ENCODE measurements at regions not wholly inside any gene's neighbourhood (a gene's known extent, or its start where the extent isn't known, plus 50 kb on each side); places are given as distances from the start of the nearest gene placed in this dataset.

GRCh38 chr6:92608751-92609150, 810.6 kb downstream of the EPHA7 start:
- Histone ChIP-seq H3K27me3 (ENCODE audit: low read depth, low read length) (no peaks in the 10 kb centered on the region), H3K4me3 (ENCODE audit: low read depth in 1 of 2, low read length in 2 of 2) (no peak overlapping the region)

GRCh38 chr6:92593201-92593600, 826.2 kb downstream of the EPHA7 start:
- no peak overlapping the region for H3K4me3 ChIP-seq (ENCODE audit: low read depth in 1 of 2, low read length in 2 of 2)
- no peaks in the 10 kb centered on the region for H3K27me3 ChIP-seq (ENCODE audit: low read depth, low read length)
- no peaks in the 10 kb centered on the region for H3K9me3 ChIP-seq (ENCODE audit: control insufficient read depth in 1 of 2, low read length in 2 of 2)
- no peaks in the 10 kb centered on the region for H3K4me1 ChIP-seq (ENCODE audit: control insufficient read depth in 1 of 2, insufficient read depth in 2 of 2, low read length in 2 of 2)
- H3K36me3 ChIP-seq (ENCODE audit: control insufficient read depth in 1 of 2, insufficient read depth in 2 of 2, low read length in 2 of 2), result no peaks in the 10 kb centered on the region
- H3K27ac ChIP-seq (ENCODE audit: low read length), result no peak overlapping the region

More at GRCh38 chr6:92608751-92609150, 810.6 kb downstream of the EPHA7 start:
- H3K27ac ChIP-seq (ENCODE audit: low read length), result no peak overlapping the region
- H3K4me1 ChIP-seq (ENCODE audit: control insufficient read depth in 1 of 2, insufficient read depth in 2 of 2, low read length in 2 of 2), result no peaks in the 10 kb centered on the region
- H3K36me3 ChIP-seq (ENCODE audit: control insufficient read depth in 1 of 2, insufficient read depth in 2 of 2, low read length in 2 of 2), result no peaks in the 10 kb centered on the region
- H3K9me3 ChIP-seq (ENCODE audit: control insufficient read depth in 1 of 2, low read length in 2 of 2), result peaks cover 0 to 6% of the 10 kb centered on the region in 2 donors

- Histone ChIP-seq H3K4me3 (ENCODE audit: low read depth in 1 of 2, low read length in 2 of 2) (no peak overlapping the region), H3K4me1 (ENCODE audit: control insufficient read depth in 1 of 2, insufficient read depth in 2 of 2, low read length in 2 of 2) (no peaks in the 10 kb centered on the region), H3K9me3 (ENCODE audit: control insufficient read depth in 1 of 2, low read length in 2 of 2) (no peaks in the 10 kb centered on the region), H3K27me3 (ENCODE audit: low read depth, low read length) (no peaks in the 10 kb centered on the region), H3K27ac (ENCODE audit: low read length) (no peak overlapping the region), H3K36me3 (ENCODE audit: control insufficient read depth in 1 of 2, insufficient read depth in 2 of 2, low read length in 2 of 2) (no peaks in the 10 kb centered on the region)
These were observed 829.4 kb downstream of the EPHA7 start for GRCh38 chr6:92589996-92590395.

- no peaks in the 10 kb centered on the region for H3K36me3 ChIP-seq (ENCODE audit: control insufficient read depth in 1 of 2, insufficient read depth in 2 of 2, low read length in 2 of 2)
- H3K9me3 ChIP-seq (ENCODE audit: control insufficient read depth in 1 of 2, low read length in 2 of 2), result no peaks in the 10 kb centered on the region
These were observed 831.2 kb downstream of the EPHA7 start for GRCh38 chr6:92588148-92588547.

GRCh38 chr6:92587525-92587924, 831.8 kb downstream of the EPHA7 start:
- Histone ChIP-seq H3K4me3 (ENCODE audit: low read depth in 1 of 2, low read length in 2 of 2) (no peak overlapping the region), H3K27me3 (ENCODE audit: low read depth, low read length) (no peaks in the 10 kb centered on the region), H3K9me3 (ENCODE audit: control insufficient read depth in 1 of 2, low read length in 2 of 2) (no peaks in the 10 kb centered on the region), H3K36me3 (ENCODE audit: control insufficient read depth in 1 of 2, insufficient read depth in 2 of 2, low read length in 2 of 2) (no peaks in the 10 kb centered on the region), H3K4me1 (ENCODE audit: control insufficient read depth in 1 of 2, insufficient read depth in 2 of 2, low read length in 2 of 2) (no peaks in the 10 kb centered on the region), H3K27ac (ENCODE audit: low read length) (no peak overlapping the region)

More at GRCh38 chr6:92588148-92588547, 831.2 kb downstream of the EPHA7 start:
- H3K27ac ChIP-seq (ENCODE audit: low read length), result no peak overlapping the region
- no peaks in the 10 kb centered on the region for H3K4me1 ChIP-seq (ENCODE audit: control insufficient read depth in 1 of 2, insufficient read depth in 2 of 2, low read length in 2 of 2)
- H3K27me3 ChIP-seq (ENCODE audit: low read depth, low read length), result no peaks in the 10 kb centered on the region
- no peak overlapping the region for H3K4me3 ChIP-seq (ENCODE audit: low read depth in 1 of 2, low read length in 2 of 2)

GRCh38 chr6:92586236-92586977, 833.0 kb downstream of the EPHA7 start:
- Histone ChIP-seq H3K9me3 (ENCODE audit: control insufficient read depth in 1 of 2, low read length in 2 of 2) (no peaks in the 10 kb centered on the region), H3K4me3 (ENCODE audit: low read depth in 1 of 2, low read length in 2 of 2) (no peak overlapping the region), H3K27ac (ENCODE audit: low read length) (no peak overlapping the region), H3K36me3 (ENCODE audit: control insufficient read depth in 1 of 2, insufficient read depth in 2 of 2, low read length in 2 of 2) (no peaks in the 10 kb centered on the region), H3K4me1 (ENCODE audit: control insufficient read depth in 1 of 2, insufficient read depth in 2 of 2, low read length in 2 of 2) (no peaks in the 10 kb centered on the region), H3K27me3 (ENCODE audit: low read depth, low read length) (no peaks in the 10 kb centered on the region)

GRCh38 chr6:92582211-92582610, 837.1 kb downstream of the EPHA7 start:
- Histone ChIP-seq H3K4me1 (ENCODE audit: control insufficient read depth in 1 of 2, insufficient read depth in 2 of 2, low read length in 2 of 2) (no peaks in the 10 kb centered on the region), H3K27me3 (ENCODE audit: low read depth, low read length) (no peaks in the 10 kb centered on the region), H3K27ac (ENCODE audit: low read length) (no peak overlapping the region), H3K4me3 (ENCODE audit: low read depth in 1 of 2, low read length in 2 of 2) (no peak overlapping the region), H3K9me3 (ENCODE audit: control insufficient read depth in 1 of 2, low read length in 2 of 2) (peaks cover 0 to 14% of the 10 kb centered on the region in 2 donors), H3K36me3 (ENCODE audit: control insufficient read depth in 1 of 2, insufficient read depth in 2 of 2, low read length in 2 of 2) (no peaks in the 10 kb centered on the region)

GRCh38 chr6:92577077-92577719, 842.2 kb downstream of the EPHA7 start:
- no peaks in the 10 kb centered on the region for H3K27me3 ChIP-seq (ENCODE audit: low read depth, low read length)
- H3K4me1 ChIP-seq (ENCODE audit: control insufficient read depth in 1 of 2, insufficient read depth in 2 of 2, low read length in 2 of 2), result no peaks in the 10 kb centered on the region
- H3K36me3 ChIP-seq (ENCODE audit: control insufficient read depth in 1 of 2, insufficient read depth in 2 of 2, low read length in 2 of 2), result no peaks in the 10 kb centered on the region
- peaks cover 0 to 14% of the 10 kb centered on the region in 2 donors for H3K9me3 ChIP-seq (ENCODE audit: control insufficient read depth in 1 of 2, low read length in 2 of 2)
- H3K27ac ChIP-seq (ENCODE audit: low read length), result no peak overlapping the region
- no peak overlapping the region for H3K4me3 ChIP-seq (ENCODE audit: low read depth in 1 of 2, low read length in 2 of 2)

GRCh38 chr6:92568541-92568940, 850.8 kb downstream of the EPHA7 start:
- Histone ChIP-seq H3K9me3 (ENCODE audit: control insufficient read depth in 1 of 2, low read length in 2 of 2) (no peaks in the 10 kb centered on the region), H3K27ac (ENCODE audit: low read length) (no peak overlapping the region), H3K4me1 (ENCODE audit: control insufficient read depth in 1 of 2, insufficient read depth in 2 of 2, low read length in 2 of 2) (no peaks in the 10 kb centered on the region), H3K27me3 (ENCODE audit: low read depth, low read length) (no peaks in the 10 kb centered on the region), H3K36me3 (ENCODE audit: control insufficient read depth in 1 of 2, insufficient read depth in 2 of 2, low read length in 2 of 2) (no peaks in the 10 kb centered on the region), H3K4me3 (ENCODE audit: low read depth in 1 of 2, low read length in 2 of 2) (no peak overlapping the region)

- Histone ChIP-seq H3K9me3 (ENCODE audit: control insufficient read depth in 1 of 2, low read length in 2 of 2) (no peaks in the 10 kb centered on the region), H3K27me3 (ENCODE audit: low read depth, low read length) (no peaks in the 10 kb centered on the region), H3K27ac (ENCODE audit: low read length) (no peak overlapping the region), H3K4me1 (ENCODE audit: control insufficient read depth in 1 of 2, insufficient read depth in 2 of 2, low read length in 2 of 2) (no peaks in the 10 kb centered on the region), H3K4me3 (ENCODE audit: low read depth in 1 of 2, low read length in 2 of 2) (no peak overlapping the region), H3K36me3 (ENCODE audit: control insufficient read depth in 1 of 2, insufficient read depth in 2 of 2, low read length in 2 of 2) (no peaks in the 10 kb centered on the region)
These were observed 852.7 kb downstream of the EPHA7 start for GRCh38 chr6:92566632-92567031.

GRCh38 chr6:92564376-92564775, 855.0 kb downstream of the EPHA7 start:
- Histone ChIP-seq H3K4me3 (ENCODE audit: low read depth in 1 of 2, low read length in 2 of 2) (no peak overlapping the region), H3K27me3 (ENCODE audit: low read depth, low read length) (no peaks in the 10 kb centered on the region), H3K27ac (ENCODE audit: low read length) (no peak overlapping the region), H3K4me1 (ENCODE audit: control insufficient read depth in 1 of 2, insufficient read depth in 2 of 2, low read length in 2 of 2) (no peaks in the 10 kb centered on the region), H3K36me3 (ENCODE audit: control insufficient read depth in 1 of 2, insufficient read depth in 2 of 2, low read length in 2 of 2) (no peaks in the 10 kb centered on the region), H3K9me3 (ENCODE audit: control insufficient read depth in 1 of 2, low read length in 2 of 2) (no peaks in the 10 kb centered on the region)

Data from muscle layer of duodenum (tissue), 2 donors.